CD4-positive, alpha-beta T cell treated with Interleukin-12 subunit alpha and Interleukin-12 subunit beta, for 1 hour (primary cell): ENCODE measurements at regions not wholly inside any gene's neighbourhood (a gene's known extent, or its start where the extent isn't known, plus 50 kb on each side); places are given as distances from the start of the nearest gene placed in this dataset.
"Not testable (repeated sequence)": the region's sequence is repeated elsewhere in the genome, so short reads cannot be mapped to it uniquely, and the experiment has no call there.

Source experiments
- DNase-seq: peaks from one replicate; pipeline ENCODE4 v3.0.0-alpha.2; 2020

GRCh38 chr9:95783426-95783975 lies 92.0 kb upstream of the ERCC6L2 start:
- DNase-seq: no peak

- DNase-seq: no peak
Measured at GRCh38 chr9:95780751-95781150, 94.7 kb upstream of the ERCC6L2 start.

- no peak for DNase-seq
Measured at GRCh38 chr9:95780121-95780520, 95.4 kb upstream of the ERCC6L2 start.

GRCh38 chr9:95779597-95779996 lies 95.9 kb upstream of the ERCC6L2 start:
- not testable (repeated sequence) for DNase-seq

GRCh38 chr9:95778957-95779356 lies 96.5 kb upstream of the ERCC6L2 start:
- no peak for DNase-seq

GRCh38 chr9:95777136-95777535 lies 98.4 kb upstream of the ERCC6L2 start:
- DNase-seq: no peak

- no peak for DNase-seq
Measured at GRCh38 chr9:95776176-95776575, 99.3 kb upstream of the ERCC6L2 start.

GRCh38 chr9:95775191-95775590 lies 100.3 kb upstream of the ERCC6L2 start:
- no peak for DNase-seq

GRCh38 chr9:95773053-95773418 lies 102.5 kb upstream of the ERCC6L2 start:
- DNase-seq: no peak

GRCh38 chr9:95772320-95773052 lies 103.0 kb upstream of the ERCC6L2 start:
- DNase-seq: no peak

- no peak for DNase-seq
Measured at GRCh38 chr9:95771556-95772246, 103.8 kb upstream of the ERCC6L2 start.

- DNase-seq: no peak
Measured at GRCh38 chr9:95770653-95771131, 104.8 kb upstream of the ERCC6L2 start.

- DNase-seq: no peak
Measured at GRCh38 chr9:95769909-95770433, 105.5 kb upstream of the ERCC6L2 start.

GRCh38 chr9:95769473-95769872 lies 106.0 kb upstream of the ERCC6L2 start:
- no peak for DNase-seq

- no peak for DNase-seq
Measured at GRCh38 chr9:95766906-95767305, 108.6 kb upstream of the ERCC6L2 start.

- no peak for DNase-seq
Measured at GRCh38 chr9:95764533-95765319, 110.8 kb upstream of the ERCC6L2 start.

- no peak for DNase-seq
Measured at GRCh38 chr9:95763983-95764382, 111.5 kb upstream of the ERCC6L2 start.

- DNase-seq: no peak
Measured at GRCh38 chr9:95763006-95763405, 112.5 kb upstream of the ERCC6L2 start.

GRCh38 chr9:95762322-95762721 lies 113.2 kb upstream of the ERCC6L2 start:
- DNase-seq: no peak

GRCh38 chr9:95760791-95761190 lies 114.7 kb upstream of the ERCC6L2 start:
- no peak for DNase-seq

GRCh38 chr9:95757439-95757838 lies 118.1 kb upstream of the ERCC6L2 start:
- no peak for DNase-seq

GRCh38 chr9:95756986-95757385 lies 118.5 kb upstream of the ERCC6L2 start:
- DNase-seq: no peak

GRCh38 chr9:95756101-95756500 lies 119.4 kb upstream of the ERCC6L2 start:
- DNase-seq: no peak
